Naive B cell (primary cell): ENCODE measurements at regions not wholly inside any gene's neighbourhood (a gene's known extent, or its start where the extent isn't known, plus 50 kb on each side); places are given as distances from the start of the nearest gene placed in this dataset.
"Not testable (repeated sequence)": the region's sequence is repeated elsewhere in the genome, so short reads cannot be mapped to it uniquely, and the experiment has no call there.

Experiments
- ATAC-seq, 2 donors: fragments of 150-1000 bp; cut with Tn5 transposase; 2 replicates each; pipeline ENCODE4 v1.10.0; 2021; ENCODE audit warnings: low read depth in 2 of 2, mild to moderate bottlenecking in 2 of 2, moderate library complexity in 2 of 2
- DNase-seq: peaks from one replicate; pipeline ENCODE4 v3.0.0; 2022
- H3K27ac Mint-ChIP-seq, 6 donors: one replicate each; pipeline ENCODE4 v1.8.0; 2020 to 2022; ENCODE audit warnings: mild to moderate bottlenecking in 6 of 6, mixed read lengths in 6 of 6, moderate library complexity in 5 of 6, inconsistent platforms in 2 of 6
- H3K27me3 Mint-ChIP-seq, 3 donors: one replicate each; pipeline ENCODE4 v1.8.0; 2021 to 2022; ENCODE audit warnings: mixed read lengths in 3 of 3, mild to moderate bottlenecking in 1 of 3
- H3K36me3 Mint-ChIP-seq, 2 donors: one replicate each; pipeline ENCODE4 v1.8.0; 2020 to 2022; ENCODE audit warnings: mixed read lengths in 2 of 2, inconsistent platforms in 1 of 2, mild to moderate bottlenecking in 1 of 2
- H3K4me1 Mint-ChIP-seq, 3 donors: one replicate each; pipeline ENCODE4 v1.8.0; 2020 to 2022; ENCODE audit warnings: mixed read lengths in 3 of 3, inconsistent platforms in 1 of 3, mild to moderate bottlenecking in 1 of 3, moderate library complexity in 1 of 3
- H3K4me3 Mint-ChIP-seq, 8 donors: one replicate each; pipeline ENCODE4 v1.8.0; 2020 to 2022; ENCODE audit warnings: mild to moderate bottlenecking in 8 of 8, mixed read lengths in 8 of 8, moderate library complexity in 8 of 8, inconsistent platforms in 2 of 8
- H3K9me3 Mint-ChIP-seq, 7 donors: one replicate each; pipeline ENCODE4 v1.8.0; 2020 to 2022; ENCODE audit warnings: mixed read lengths in 7 of 7, mild to moderate bottlenecking in 5 of 7, inconsistent platforms in 2 of 7, moderate library complexity in 1 of 7

DNA sequence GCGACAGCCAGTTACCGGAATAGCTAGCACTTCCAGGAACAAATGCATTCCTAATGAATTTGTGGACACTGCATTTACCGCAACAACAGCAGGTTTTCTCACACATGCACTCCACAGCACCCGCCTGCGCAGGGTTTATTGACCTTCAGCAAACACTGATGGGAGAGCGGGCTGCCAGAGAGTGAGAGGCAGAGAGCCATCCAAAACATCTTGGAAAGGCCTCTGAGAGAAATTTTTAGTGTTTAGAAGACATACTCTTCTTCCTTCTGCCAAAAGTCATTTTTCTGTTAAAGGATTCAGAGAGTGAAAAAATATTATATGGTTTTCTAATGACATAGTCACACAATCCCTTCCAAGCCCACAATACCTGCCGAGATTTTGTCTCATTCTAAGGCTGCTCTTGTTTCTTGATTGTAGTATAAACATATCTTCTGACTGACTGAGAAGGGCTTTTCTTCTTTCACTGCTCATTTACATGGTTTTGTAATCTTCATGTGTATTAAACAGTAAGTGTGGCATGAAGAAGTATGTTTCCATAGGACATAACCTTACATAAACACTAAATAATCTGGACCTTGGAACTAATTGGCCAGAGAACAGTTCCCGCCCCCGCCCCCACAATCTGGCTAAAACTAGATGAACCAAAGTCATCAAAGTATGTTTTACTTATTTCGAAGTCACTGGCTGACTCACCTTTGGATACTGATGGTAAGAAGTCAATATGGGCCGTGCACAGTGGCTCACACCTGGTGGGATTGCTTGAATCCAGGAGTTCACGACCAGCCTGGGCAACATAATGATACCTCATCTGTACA is 432.5 kb upstream of the MEF2C start:
- Mint-ChIP-seq H3K27ac (peak overlapping the region in 5 of 6 donors; percentile 52 to 94 (median 81)), H3K4me3 (peak overlapping the region in 2 of 8 donors; percentile 24 to 25)

DNA sequence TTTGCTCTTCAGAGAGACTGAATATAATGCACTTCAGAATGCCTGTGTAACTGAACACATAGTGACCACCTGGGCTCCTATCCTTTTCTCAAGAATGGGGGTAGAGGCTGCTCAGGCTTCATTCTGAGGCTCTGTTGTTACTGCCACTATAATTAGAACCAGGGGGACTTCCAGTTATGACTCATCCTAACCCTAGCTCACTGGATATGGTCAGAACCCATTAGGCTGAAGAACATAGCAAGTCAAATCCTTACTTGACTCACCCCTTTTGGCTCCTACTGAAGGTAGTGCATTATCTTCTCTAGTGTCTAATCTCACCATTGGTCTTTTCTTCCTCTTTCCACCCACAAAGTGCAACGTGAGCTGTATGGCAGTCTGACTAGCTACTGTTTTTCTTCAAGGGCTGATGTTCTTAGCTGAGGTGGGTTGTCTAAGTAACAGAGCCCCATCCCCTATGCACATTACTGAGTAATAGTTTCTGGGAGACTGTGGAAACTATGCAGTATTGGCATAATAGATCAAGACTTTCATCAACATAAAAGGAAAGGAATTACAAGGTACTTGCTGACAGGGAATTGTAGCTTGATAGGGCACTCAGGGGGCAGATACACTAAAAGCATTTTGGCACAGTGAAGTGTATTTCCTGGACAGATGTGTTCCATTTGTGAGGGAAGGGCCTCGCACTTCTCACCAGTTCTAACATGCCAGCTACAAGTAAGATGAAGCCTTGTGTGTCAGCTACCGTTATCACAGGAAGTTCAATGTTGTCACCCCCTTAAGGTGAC is 431.0 kb upstream of the MEF2C start:
- DNase-seq (peak; percentile 40), ATAC-seq (peak; percentile 84 to 89)
- H3K36me3 Mint-ChIP-seq = no peaks in the 10 kb centered on the region
- peak overlapping the region in 7 of 8 donors; percentile 2 to 64 (median 34) for H3K4me3 Mint-ChIP-seq
- no peaks in the 10 kb centered on the region for H3K27me3 Mint-ChIP-seq
- H3K27ac Mint-ChIP-seq = peak overlapping the region; percentile 81 to 96 (median 88)
- H3K9me3 Mint-ChIP-seq = peaks cover 0 to 11% (median 6%) of the 10 kb centered on the region in 7 donors
- peaks cover 26 to 40% (median 40%) of the 10 kb centered on the region in 3 donors for H3K4me1 Mint-ChIP-seq

More for the DNA sequence above, 432.5 kb upstream of the MEF2C start:
- Mint-ChIP-seq H3K9me3 (peaks cover 0 to 11% (median 4%) of the 10 kb centered on the region in 7 donors), H3K4me1 (peaks cover 20 to 36% (median 33%) of the 10 kb centered on the region in 3 donors), H3K36me3 (no peaks in the 10 kb centered on the region), H3K27me3 (no peaks in the 10 kb centered on the region)
- ATAC-seq (no peak), DNase-seq (no peak)

DNA sequence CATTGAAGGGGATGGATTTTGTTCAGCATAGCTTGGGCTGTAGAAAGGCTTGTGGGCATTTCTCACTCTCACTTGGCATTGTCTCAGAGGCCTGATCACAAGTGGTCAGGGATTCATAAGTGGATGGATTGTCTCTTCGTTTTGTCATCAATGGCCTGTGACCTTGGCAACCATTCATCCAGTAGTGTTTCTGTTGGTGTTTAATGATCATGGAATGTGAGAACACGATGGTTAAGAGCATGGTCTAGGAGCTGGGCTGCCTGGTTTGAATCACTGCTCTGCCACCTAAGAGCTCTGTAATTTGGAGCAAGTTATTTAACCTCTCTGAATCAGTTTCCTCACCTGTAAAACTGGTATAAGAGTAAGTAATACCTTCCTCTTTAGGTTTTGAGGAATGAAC is 430.1 kb upstream of the MEF2C start:
- no peaks in the 10 kb centered on the region for H3K36me3 Mint-ChIP-seq
- H3K4me3 Mint-ChIP-seq = peak overlapping the region in 1 of 8 donors; percentile 20
- peaks cover 29 to 46% (median 40%) of the 10 kb centered on the region in 3 donors for H3K4me1 Mint-ChIP-seq
- DNase-seq = no peak
- H3K27ac Mint-ChIP-seq = peak overlapping the region; percentile 57 to 96 (median 83)
- no peaks in the 10 kb centered on the region for H3K27me3 Mint-ChIP-seq
- peaks cover 0 to 7% (median 5%) of the 10 kb centered on the region in 7 donors for H3K9me3 Mint-ChIP-seq
- ATAC-seq = no peak

DNA sequence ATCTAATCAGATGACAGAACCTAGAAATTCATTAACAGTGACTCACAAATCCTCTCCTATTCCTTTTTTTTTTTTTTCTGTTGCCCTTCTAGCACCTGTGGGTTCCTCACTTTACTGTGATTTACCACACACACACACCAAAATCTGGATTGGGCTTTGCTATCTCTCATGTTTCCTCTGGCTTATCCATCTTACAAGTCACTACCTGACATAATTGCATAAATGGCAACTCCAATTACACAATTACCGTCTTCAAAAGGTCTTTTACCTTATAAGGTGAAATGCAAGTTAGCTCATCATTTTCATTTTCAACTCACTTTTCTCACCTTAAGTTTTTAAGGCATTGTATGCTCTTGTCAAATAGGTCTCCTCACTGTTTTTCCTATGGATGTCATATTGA is 426.3 kb upstream of the MEF2C start:
- Mint-ChIP-seq H3K4me1 (peaks cover 28 to 49% (median 39%) of the 10 kb centered on the region in 3 donors), H3K9me3 (peaks cover 0 to 9% (median 6%) of the 10 kb centered on the region in 7 donors)

DNA sequence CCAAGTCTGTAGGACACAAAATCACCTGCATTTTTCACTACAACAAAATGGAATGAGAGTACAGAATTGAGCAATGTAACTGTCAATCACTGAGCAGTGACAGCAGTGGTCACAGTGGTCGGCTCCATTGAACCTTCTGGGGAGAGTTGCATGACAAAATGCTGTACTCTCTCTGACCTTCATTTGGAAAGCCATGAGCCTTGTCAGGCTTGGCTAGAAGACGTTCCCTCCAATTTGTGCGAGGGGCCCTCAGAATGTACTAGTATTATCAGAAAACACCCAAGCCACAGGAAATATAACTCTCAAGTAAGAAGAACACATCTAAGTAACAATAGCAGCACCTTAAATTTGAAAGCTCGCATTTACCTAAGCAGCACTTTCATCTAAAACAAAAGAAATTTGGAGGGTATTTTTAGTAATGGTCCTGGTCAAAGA is 425.6 kb upstream of the MEF2C start:
- DNase-seq = no peak
- ATAC-seq = peak in 1 of 2 donors; percentile 28
- Mint-ChIP-seq H3K27ac (peak overlapping the region; percentile 41 to 93 (median 82)), H3K36me3 (no peaks in the 10 kb centered on the region), H3K4me3 (peak overlapping the region in 6 of 8 donors; percentile 3 to 57 (median 22)), H3K4me1 (peaks cover 22 to 49% (median 32%) of the 10 kb centered on the region in 3 donors), H3K9me3 (peaks cover 0 to 9% (median 6%) of the 10 kb centered on the region in 7 donors), H3K27me3 (no peaks in the 10 kb centered on the region)

More for the DNA sequence above, 426.3 kb upstream of the MEF2C start:
- Mint-ChIP-seq H3K4me3 (peak overlapping the region in 2 of 8 donors; percentile 21 to 40), H3K36me3 (no peaks in the 10 kb centered on the region), H3K27ac (peak overlapping the region in 4 of 6 donors; percentile 44 to 86 (median 76)), H3K27me3 (no peaks in the 10 kb centered on the region)
- no peak for ATAC-seq
- DNase-seq = no peak

DNA sequence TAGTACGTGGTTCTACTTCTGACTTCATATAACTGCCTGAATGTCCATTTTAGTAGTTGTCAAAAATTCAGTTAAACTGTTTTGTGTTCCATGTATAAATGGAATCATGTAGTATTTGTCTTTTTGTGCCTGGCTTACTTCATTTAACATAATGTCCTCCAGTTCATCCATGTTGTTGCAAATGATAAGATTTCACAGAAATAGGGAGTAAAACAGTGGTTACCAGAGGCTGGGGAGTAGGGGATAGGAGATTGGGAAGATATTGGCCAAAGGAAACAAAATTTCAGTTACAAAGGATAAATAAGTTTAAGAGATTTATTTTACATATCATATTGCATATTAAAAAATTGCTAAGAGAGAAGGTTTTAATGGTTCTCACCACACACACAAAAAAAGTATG is 425.0 kb upstream of the MEF2C start:
- DNase-seq (no peak), ATAC-seq (no peak)
- peaks cover 21 to 49% (median 28%) of the 10 kb centered on the region in 3 donors for H3K4me1 Mint-ChIP-seq
- peaks cover 0 to 9% (median 6%) of the 10 kb centered on the region in 7 donors for H3K9me3 Mint-ChIP-seq
- no peaks in the 10 kb centered on the region for H3K36me3 Mint-ChIP-seq
- no peaks in the 10 kb centered on the region for H3K27me3 Mint-ChIP-seq
- H3K4me3 Mint-ChIP-seq = peak overlapping the region in 1 of 8 donors; percentile 34
- no peak overlapping the region for H3K27ac Mint-ChIP-seq

DNA sequence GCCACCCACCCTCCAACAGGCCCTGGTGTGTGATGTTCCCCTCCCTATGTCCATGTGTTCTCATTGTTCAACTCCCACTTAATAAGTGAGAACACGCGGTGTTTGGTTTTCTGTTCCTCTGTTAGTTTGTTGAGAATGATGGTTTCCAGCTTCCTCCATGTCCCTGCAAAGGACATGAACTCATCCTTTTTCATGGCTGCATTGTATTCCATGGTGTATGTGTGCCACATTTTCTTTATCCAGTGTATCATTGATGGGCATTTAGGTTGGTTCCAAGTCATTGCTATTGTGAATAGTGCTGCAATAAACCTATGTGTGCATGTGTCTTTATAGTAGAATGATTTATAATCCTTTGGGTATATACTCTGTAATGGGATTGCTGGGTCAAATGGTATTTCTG is 424.2 kb upstream of the MEF2C start:
- H3K36me3 Mint-ChIP-seq, DNase-seq, H3K9me3 Mint-ChIP-seq, H3K27me3 Mint-ChIP-seq, ATAC-seq: not testable (repeated sequence)
- H3K27ac Mint-ChIP-seq = peak overlapping the region in 2 of 6 donors; percentile 24 to 73
- peak overlapping the region in 1 of 8 donors; percentile 42 for H3K4me3 Mint-ChIP-seq
- H3K4me1 Mint-ChIP-seq = peaks cover 28 to 54% (median 29%) of the 10 kb centered on the region in 3 donors

DNA sequence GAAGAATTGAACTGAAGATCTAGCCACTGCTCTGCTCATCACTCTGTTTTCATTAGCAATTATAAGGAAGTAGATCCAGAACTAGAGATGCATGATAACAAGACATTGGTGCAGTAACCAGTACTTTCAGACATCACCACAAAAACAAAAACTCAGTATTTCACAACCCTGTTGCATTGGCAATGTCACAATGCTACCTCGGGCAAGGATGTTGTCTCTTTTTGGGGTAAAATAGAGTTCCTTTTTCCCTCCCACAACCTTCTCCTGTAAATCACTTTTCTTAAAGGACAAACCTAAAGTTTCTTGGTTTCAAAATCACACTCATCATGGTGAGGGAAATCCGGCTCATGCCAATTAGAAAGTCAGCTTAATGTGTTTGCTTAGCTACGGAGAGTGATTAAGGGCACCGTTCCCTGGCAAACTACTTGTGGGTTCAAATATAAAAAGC is 420.1 kb upstream of the MEF2C start:
- DNase-seq (no peak), ATAC-seq (peak; percentile 37 to 64)
- Mint-ChIP-seq H3K27ac (peak overlapping the region in 4 of 6 donors; percentile 7 to 67 (median 26)), H3K27me3 (no peaks in the 10 kb centered on the region), H3K36me3 (peaks cover 0 to 2% of the 10 kb centered on the region in 2 donors), H3K4me3 (peak overlapping the region in 4 of 8 donors; percentile 22 to 86 (median 54)), H3K4me1 (peaks cover 33 to 65% (median 37%) of the 10 kb centered on the region in 3 donors), H3K9me3 (peaks cover 2 to 8% (median 6%) of the 10 kb centered on the region in 7 donors)

DNA sequence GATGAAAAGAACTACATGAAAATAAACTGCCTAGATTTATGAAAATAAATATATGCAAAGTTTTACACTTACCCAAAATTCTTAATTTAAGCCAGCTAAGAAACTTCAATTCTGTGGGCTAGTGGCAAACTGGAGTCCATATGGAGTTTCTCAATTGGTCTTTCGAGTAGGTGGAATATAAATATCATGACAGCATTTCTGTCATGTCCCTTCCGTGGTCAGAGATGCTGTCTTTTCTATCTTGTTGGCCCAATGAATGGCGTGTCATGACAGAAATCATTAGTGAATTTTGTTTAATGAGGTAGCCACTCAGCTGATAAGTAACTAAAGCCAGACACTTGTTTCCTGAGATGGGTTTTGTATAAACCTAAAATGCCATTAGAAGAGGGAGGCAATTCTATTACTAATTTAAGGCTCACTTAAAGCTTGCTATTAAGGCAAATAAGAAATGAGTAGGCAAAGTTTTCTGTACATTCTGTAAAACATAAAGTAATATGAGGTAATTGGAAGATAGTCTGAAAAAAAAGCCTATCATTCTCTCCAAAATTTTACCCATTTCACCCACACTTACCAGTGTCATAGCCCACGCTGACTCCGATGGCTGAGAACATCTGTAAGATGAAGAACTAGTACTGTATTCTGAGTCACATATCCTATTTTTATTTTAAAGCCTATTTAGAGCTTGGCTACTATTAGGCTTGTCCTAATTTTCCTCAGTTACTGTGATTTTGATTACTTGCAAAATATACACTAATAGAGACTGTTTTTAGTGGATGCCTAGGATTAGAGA is 419.3 kb upstream of the MEF2C start:
- ATAC-seq (peak in 1 of 2 donors; percentile 20), DNase-seq (no peak)
- H3K36me3 Mint-ChIP-seq = peaks cover 0 to 4% of the 10 kb centered on the region in 2 donors
- H3K27ac Mint-ChIP-seq = peak overlapping the region in 5 of 6 donors; percentile 59 to 97 (median 67)
- no peaks in the 10 kb centered on the region for H3K27me3 Mint-ChIP-seq
- peaks cover 0 to 5% (median 4%) of the 10 kb centered on the region in 7 donors for H3K9me3 Mint-ChIP-seq
- peak overlapping the region in 5 of 8 donors; percentile 49 to 86 (median 77) for H3K4me3 Mint-ChIP-seq
- peaks cover 33 to 64% (median 36%) of the 10 kb centered on the region in 3 donors for H3K4me1 Mint-ChIP-seq

DNA sequence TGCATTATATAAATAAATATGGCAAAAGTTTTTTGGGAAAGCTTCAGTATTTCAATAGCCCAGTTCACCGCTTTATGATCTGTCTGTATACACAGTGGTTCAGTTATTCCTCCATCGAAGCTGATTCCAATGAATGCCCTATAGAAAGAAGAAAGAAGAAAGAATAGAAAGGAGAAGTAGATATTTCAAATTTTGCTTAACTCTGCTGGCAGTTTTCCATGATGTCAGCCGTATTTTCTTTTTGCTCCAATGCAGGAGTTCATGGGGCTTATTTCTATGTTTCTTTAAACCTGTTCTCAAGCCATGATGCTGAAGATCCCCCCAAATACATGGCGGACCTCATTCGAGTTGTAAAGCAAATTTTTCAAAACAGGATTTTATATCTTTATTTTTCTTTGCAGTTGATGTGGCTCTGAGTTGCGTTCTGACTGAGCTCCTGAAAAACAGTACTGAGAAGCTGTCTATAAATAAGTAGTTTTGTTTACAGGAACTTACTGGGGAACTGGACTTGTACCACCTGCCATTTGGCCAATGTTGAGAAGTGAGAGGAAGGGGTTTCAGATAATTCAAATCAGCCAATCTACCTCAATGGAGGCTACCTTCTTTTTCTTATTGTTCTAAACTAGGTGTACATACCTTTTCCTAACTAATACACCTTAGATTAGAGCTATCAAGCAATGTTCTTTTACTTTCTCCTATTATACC is 418.5 kb upstream of the MEF2C start:
- DNase-seq (no peak), ATAC-seq (peak in 1 of 2 donors; percentile 26)
- Mint-ChIP-seq H3K27me3 (no peaks in the 10 kb centered on the region), H3K36me3 (peaks cover 0 to 4% of the 10 kb centered on the region in 2 donors), H3K4me1 (peaks cover 30 to 59% (median 39%) of the 10 kb centered on the region in 3 donors), H3K27ac (peak overlapping the region; percentile 61 to 97 (median 78)), H3K4me3 (peak overlapping the region; percentile 26 to 86 (median 61)), H3K9me3 (peaks cover 0 to 4% (median 2%) of the 10 kb centered on the region in 7 donors)

DNA sequence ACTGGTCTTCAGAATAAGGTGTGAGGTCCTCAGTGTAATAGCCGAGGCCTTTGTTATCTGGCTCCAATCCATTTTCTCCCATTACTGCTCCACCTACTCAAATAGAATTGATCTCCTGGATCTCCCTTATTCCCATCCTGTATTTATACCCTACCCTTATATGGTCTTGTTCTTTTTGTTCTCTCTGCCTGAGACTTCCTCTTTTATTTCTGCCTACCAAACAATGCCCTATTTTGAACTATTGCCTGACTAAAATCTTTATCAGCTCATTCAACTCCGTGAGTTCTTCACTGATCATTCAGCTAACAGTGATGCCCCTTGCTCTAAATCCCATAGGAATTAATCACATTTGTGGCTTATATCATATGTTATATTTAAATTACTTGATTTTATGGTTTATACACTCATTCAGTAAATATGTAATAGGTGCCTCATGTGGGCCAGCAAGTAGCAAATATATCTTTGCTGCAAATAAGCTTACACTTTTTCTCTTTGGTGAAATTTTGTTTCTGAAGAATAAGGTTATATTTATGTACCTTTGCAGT is 417.5 kb upstream of the MEF2C start:
- peaks cover 26 to 50% (median 31%) of the 10 kb centered on the region in 3 donors for H3K4me1 Mint-ChIP-seq

More for the DNA sequence above, 417.5 kb upstream of the MEF2C start:
- ATAC-seq (peak; percentile 61 to 84), DNase-seq (no peak)
- Mint-ChIP-seq H3K27ac (peak overlapping the region in 1 of 6 donors; percentile 7), H3K9me3 (peaks cover 0 to 5% (median 2%) of the 10 kb centered on the region in 7 donors), H3K4me3 (peak overlapping the region in 3 of 8 donors; percentile 0 to 1 (median 0)), H3K27me3 (no peaks in the 10 kb centered on the region), H3K36me3 (peaks cover 0 to 4% of the 10 kb centered on the region in 2 donors)
